CD4-positive, alpha-beta T cell treated with Interleukin-17A for 4 hours (primary cell): ENCODE measurements at regions not wholly inside any gene's neighbourhood (a gene's known extent, or its start where the extent isn't known, plus 50 kb on each side); places are given as distances from the start of the nearest gene placed in this dataset.
"Not testable (repeated sequence)": the region's sequence is repeated elsewhere in the genome, so short reads cannot be mapped to it uniquely, and the experiment has no call there.

Experiments used
- DNase-seq: peaks from one replicate; pipeline ENCODE4 v3.0.0-alpha.2; 2020; ENCODE audit warnings: mixed read lengths

DNA sequence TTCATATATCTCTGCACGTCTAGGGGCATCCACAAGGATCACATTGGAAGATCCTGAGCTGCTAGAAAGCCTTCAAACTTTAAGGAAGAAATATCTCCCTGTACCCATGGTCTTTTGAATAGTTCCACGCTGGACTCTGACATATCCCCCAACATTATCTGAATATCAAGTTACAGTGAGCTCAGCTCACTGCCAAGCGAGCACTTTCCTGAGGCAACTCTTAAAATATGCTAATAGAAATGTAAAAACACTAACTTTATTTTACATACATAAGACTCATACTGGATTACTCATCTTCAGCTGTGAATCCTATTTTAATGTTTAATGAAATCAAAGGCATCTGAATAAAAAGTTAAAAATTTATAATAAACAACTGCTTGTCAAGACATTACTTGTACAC, 420.2 kb upstream of the CCDC54 start:
- DNase-seq = no peak

DNA sequence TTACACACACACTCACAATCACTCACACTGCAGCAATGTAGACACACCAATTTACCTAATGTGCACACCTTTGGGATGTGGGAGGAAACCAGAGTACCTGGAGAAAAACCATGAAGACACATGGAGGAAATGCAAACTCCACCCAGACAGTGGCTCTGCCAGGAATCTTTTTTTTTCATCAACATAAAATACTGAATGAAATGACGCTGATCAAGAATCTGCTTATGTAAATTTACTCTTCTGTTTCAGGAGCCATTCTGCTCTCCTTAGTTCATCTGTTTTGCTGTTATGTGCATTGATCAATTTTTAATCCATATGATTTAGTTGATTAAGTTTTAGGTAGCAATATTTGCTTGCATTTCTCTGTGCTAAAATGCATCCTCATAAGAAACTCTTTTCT, 414.2 kb upstream of the CCDC54 start:
- DNase-seq = no peak

DNA sequence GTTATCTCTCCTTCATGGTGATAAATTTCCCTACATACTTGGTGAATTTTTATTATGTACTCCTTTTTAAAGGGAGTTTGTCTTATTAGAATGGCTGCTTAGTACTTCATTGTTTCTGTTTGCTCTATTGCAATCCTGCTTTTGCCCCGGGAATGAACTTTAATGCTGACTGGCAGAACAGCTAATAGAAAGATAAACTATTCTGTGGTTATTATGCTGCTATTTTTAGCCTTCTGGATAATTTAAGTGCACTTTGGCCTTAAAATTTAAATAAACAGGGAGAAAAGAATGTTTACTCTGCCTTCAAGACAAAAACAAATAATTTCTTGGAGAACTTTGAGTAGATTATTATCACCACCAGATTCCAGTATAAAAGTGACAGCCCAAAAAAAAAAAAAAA, 413.8 kb upstream of the CCDC54 start:
- DNase-seq = no peak

DNA sequence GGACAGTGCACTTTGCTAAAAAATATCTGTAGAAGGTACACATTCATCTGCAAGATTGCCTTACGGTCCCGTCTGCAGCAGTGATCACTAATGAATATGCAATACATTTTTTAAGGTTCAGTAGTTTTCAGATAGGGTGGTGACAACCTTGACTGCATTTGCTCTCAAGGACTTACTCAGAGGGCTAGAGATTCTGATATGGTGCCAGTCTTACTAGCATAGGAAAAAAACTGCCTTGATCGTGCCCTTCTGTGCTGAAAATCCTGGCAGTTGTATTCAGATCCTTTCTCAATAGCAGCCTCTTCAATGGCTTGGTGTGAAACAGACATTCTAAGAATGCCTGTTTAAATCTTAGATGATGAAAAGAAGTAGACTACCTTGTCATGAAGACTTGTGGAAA, 411.9 kb upstream of the CCDC54 start:
- no peak for DNase-seq

DNA sequence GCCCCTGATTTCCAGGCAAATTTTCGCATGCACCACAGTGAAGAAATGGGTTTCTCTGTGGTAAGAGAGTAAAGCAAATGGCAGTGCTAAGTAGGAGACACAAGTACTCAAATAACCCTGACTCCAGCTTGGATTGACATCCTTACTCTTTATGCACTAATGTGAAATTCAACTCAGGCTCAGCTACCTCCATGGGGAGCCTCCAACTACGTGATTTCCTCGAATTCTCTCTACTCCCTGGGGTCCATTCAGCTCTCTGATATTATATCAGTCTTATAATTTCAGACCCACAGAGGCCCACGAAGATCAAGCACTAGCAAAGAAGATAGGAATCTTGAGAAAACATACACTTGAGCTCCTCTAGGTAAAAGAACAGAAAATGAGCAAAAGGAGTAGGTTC, 407.6 kb upstream of the CCDC54 start:
- no peak for DNase-seq

DNA sequence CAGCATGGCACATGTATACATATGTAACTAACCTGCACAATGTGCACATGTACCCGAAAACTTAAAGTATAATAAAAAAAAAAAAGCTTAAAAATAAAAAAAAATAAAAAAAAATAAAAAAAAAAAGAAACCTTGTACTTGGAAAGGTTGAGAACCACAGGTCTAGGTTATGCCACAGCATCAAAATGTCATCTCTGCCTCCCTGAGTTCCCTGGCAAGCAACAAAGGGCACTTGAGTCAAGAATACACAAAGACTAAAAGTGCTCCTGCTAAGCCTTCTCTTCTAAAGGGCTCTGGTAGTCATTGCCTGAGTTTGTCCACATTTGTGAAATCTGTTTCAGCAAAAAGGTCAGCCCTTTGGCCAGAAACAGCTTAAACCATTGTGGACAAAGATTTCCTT, 395.8 kb upstream of the CCDC54 start:
- no peak for DNase-seq

DNA sequence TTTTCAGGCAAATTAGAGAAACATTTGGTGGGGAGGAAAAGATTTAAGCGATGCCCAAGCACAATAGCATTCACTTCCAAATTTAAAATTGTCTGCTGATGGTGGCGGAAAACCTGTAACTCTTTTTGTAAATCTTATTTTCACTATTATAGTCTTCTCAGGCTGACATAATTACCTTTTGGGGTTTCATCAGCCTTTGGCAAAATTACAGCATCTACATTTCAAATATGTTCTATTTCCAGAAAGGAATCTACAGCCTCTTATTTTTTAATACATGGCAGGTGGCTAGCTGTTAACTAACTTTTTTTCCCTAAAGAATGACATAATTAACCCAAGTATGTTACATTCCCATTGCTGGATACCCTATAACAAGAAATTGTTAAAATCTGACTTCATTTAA, 391.5 kb upstream of the CCDC54 start:
- DNase-seq = no peak

DNA sequence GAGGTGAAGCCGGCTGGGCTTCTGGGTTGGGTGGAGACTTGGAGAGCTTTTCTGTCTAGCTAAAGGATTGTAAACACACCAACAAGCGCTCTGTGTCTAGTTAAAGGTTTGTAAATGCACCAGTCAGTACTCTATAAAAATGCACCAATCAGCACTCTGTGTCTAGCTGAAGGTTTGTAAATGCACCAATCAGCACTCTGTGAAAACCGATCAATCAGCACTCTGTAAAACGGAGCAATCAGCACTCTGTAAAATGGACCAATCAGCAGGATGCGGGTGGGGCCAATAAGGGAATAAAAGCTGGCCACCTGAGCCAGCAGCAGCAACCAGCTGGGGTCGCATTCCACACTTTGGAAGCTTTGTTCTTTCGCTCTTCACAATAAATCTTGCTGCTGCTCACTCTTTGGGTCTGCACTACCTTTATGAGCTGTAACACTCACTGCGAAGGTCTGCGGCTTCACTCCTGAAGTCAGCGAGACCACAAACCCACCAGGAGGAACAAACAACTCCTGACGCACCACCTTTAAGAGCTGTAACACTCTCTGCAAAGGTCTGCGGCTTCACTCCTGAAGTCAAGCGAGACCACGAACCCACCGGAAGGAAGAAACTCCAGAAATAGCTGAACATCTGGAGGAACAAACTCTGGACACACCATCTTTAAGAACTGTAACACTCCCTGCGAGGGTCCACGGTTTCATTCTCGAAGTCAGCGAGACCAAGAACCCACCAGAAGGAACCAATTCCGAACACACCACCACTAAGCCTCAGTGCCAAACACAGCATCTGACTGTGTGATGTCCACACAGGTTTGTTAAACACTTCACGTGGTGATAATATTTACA, 378.2 kb upstream of the CCDC54 start:
- not testable (repeated sequence) for DNase-seq

DNA sequence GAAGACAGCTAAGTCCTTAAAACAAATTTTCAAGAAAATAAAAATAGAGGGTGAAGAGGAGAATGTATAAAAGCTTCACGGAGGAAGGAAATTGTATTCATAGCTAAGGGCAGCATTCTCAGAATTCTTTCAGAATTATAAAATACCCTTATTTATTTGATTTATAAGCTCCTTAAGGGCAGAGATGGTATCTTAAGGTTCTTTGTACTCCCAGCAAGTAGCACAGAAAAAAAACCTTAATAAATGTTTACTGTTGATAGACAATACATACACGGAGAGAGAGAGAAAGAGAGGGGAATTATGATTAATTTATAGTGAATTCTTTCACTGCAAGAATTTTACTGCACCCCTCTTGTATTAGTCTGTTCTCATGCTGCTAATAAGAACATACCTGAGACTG, 375.6 kb upstream of the CCDC54 start:
- no peak for DNase-seq

DNA sequence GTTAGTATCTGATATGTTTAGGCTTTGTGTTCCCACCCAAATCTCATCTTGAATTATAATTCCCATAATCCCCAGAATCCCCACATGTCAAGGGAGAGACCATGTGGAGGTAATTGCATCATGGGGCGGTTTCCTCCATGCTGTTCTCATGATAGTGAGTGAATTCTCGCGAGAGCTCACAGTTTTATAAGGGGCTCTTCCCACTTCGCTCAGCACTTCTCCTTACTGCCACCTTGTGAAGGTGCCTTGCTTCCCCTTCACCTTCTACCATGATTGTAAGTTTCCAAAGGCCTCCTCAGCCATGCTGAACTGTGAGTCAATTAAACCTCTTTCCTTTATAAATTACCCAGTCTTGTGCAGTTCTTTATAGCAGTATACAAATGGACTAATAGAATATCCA, 371.9 kb upstream of the CCDC54 start:
- DNase-seq = not testable (repeated sequence)

DNA sequence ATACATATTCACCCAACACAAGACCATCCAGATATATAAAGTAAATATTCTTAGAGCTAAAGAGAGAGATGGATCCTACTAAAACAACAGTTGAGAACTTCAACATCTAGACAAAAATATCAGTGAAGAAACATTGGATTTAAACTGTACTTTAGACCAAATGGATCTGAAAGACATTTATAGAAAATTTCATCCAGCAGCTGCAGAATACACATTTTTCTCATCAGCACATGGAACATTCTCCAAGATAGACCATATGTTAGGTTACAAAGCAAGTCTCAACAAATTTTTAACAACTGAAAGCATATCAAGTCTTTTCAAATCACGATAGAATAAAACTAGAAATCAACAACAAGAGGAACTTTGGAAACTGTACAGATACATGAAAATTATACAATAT, 369.0 kb upstream of the CCDC54 start:
- no peak for DNase-seq

DNA sequence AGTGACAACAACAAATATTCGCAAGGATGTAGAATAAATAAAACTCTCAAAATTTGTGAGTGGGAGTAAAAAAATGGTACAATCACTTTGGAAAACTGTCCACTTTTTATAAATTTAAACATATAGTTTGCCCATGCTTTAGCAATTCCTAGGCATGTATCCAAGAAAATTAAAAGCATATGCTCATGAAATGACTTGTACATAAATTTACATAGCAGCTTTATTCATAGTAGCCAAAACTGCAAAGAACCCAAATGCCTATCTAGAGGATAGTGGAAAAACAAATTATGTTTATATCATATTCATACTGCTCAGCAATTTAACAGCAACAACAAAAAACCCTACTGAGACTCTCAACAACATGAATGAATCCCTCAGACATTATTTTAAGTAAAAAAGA, 363.6 kb upstream of the CCDC54 start:
- DNase-seq = no peak

DNA sequence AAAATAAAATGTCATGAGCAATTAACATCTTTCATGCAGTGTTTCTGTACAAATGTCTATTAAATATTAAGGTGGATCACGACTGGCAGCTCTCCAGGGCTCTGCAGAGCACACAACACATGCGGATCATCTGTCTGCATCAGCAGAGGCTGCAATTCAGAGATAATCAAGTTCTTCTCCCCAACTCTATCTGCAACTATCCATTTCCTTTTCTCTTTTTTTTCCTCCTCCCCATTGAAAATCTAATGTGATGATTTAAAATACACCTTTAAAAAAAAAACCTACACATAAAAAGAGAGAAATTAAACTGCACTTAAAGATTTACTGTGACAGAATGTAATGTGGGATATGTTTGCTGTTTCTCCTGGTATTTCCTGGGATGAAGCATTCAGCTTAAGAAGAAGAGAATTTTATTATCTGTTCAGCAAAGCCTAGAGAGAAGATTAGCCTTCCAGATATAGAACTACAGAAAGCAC, 352.6 kb upstream of the CCDC54 start:
- DNase-seq = no peak

DNA sequence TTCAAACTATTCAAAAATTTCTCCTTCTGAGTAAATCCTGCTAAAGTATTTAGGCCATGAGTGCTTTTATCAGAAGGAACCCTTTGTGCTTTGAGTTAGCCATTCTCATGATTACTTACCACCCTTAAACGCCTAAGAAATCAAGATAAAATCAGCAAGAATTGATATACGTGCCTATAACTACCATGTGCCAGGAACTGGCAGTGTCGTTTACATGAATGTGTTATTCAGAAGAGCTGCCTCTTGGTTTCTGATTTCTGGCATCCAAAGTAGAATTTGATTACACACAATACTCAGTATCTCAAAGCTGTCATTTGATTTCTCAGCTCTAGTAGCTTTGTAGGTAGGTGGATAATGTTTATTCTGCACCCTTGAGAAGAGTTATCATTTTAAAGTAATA, 351.3 kb upstream of the CCDC54 start:
- no peak for DNase-seq

DNA sequence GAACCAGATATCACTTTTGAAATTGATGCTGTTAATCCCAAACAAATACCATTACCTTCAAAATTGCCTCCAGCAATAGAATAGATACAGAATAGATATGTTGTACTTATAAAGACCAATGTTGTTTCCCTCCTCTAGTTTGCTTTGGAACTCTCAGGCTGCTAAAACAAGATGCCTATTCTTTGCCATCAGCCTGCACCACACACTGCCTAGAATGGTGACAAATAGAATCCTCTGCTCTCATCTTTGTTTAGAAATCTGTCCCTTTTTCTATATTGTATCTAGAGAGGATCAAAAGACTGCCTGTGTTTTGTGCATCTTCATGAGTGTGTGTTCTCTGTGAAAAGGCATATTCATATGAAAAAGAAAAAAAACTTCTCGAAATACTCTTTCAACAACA, 349.2 kb upstream of the CCDC54 start:
- DNase-seq = no peak

DNA sequence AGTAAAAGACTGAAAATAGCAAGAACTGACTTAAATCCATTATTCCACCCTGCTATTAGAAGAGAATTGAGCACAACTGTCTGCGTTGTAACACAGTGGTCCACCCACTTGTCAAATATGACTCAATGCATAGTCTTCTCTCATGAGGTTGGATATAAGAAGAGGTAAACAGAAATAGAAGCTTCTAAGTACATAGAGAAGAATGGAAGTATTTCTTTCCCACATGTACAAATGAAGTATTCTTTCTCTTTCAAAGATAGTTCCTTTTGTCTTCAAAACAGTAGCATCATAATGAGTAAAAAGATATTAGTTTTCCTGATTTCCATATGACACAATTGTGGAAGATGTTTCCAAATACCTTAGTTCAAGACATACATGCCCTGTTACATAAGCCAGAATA, 348.6 kb upstream of the CCDC54 start:
- DNase-seq = no peak

DNA sequence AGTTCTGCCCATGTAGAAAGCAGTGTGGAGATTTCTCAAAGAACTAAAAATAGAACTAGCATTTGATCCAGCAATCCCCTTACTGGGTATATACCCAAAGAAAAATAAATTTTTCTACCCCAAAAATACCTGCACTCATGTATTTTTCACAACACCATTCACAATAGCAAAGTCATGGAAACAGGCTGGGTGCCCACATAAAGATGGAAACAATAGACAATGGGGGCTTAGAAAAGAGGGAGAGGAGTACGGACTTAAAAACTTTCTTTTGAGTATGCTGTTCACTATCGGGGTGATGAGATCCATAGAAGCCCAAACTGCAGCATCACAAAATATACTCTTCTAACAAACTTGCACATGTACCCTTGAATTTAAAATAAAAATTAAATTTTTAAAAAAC, 345.1 kb upstream of the CCDC54 start:
- DNase-seq = no peak

DNA sequence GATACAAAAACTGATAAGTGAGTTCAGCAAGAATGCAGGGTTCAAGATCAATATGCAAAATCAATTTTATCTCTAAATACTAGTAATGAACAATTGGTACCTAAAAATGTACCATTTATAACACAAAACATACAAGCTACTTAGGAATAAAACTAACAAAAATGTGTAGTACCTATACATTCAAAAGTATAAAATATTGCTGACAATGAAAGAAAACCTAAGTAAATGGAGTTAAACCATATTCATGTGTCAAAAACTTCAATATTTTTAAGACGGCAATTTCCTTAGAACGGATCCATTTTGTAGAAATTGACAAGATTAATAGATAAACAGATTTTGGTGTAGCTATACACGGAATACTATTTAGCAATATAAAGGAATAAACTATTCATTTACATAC, 343.1 kb upstream of the CCDC54 start:
- DNase-seq = no peak

DNA sequence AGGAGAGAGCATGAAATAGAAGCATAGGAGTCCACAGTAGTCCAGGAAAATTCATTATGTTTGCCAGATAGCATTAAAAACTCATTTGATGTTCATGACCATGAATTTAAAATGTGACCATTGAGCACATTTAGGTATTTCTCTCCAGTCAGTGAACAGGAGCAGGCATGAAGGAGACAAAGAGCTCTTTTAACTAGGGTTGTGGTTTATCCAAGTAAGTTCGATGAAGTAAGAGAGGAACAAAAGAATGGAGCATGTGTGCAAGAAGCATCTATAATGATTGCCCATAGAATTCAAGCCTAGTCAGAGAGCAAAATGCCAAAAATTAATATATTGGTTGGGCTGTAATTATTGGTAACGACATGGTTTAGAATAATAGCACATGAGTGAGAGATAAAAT, 342.1 kb upstream of the CCDC54 start:
- no peak for DNase-seq

DNA sequence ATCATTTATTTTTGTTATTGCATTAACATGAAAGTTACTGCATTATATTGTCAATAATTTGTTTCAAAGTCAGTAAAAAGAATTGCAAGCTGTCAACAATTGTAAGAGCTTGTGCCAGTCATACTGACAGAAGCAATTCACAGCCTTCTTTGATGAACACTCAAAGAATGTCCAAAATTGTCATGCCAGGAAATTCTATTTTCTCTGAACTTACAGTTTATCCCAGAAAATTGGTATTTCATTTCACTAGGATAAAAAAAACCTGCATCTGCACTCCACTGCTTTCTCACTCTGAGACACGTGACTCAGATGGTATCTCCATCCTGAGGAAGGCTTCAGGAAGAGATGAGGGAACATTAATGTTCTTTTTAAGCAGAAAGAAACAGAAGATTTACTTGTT, 332.6 kb upstream of the CCDC54 start:
- DNase-seq = no peak

DNA sequence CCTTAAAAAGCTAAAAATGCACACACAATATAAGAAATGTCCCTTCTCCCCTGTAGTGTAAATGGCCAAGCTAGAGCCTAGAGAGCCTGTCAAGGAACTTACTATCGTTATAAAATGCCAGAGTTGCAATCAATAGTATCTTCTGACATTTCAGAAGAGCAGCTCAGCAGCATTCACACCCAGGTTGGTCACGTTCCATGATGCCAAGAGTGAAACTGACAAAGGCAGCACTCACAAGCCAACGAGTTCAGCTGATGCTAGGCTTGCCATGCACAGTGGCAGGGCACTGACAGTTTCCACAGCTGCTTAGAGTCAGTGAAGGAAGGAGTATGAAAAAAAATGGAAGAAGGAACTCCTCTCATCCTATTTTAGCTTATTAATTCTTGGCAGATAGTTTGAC, 331.4 kb upstream of the CCDC54 start:
- DNase-seq = no peak

DNA sequence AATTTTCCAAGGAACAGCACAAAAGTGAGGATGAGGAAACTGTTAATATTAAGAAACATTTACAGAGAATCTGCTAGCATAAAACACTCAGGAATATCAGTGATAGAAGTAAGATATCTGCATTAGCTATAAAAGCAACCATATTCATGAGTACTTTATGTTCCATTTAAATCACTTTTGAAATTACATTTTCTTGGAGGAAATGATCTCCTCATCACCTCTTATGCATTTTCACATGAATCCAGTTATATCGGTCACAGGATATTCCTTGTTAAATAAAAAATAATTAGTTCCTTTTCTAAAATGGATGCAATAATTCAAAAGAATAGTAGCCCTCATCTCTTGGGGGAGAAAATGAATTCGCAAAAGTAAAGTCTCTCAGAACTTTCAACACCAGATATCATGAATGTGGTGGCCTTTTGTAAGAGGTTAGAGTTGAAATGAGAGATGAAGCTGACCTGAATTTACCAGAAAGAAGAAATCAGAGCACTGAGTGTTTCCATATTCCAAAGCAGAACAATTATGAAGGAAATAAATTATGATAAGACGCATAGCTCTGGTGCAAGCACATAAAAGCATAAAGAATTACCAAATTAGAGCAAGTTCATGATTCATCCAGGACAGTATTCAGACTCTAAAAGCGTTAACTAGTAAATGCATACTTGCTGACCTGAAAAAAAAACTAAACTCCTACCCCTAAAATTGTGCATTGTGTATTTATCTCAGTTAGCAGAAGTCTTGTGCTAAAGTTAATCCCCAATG, 321.9 kb upstream of the CCDC54 start:
- DNase-seq = no peak

DNA sequence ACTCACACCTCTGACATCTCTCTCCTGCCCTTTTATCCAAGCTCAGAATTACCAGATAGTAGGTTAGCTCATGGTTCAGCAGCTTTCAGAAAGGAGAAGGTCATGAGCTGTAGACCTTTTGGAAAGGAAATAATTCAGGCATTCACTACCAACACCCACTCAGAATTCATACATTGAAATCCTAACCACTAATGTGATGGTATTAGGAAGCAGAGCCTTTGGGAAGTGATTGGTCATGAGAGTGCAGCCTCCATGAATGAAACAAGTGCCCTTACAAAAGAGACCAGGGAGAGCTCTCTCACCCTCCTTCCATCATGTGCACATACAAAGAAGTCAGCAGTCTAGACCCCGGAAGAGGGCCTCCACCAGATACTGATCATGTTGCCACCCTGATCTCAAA, 315.8 kb upstream of the CCDC54 start:
- DNase-seq = no peak

DNA sequence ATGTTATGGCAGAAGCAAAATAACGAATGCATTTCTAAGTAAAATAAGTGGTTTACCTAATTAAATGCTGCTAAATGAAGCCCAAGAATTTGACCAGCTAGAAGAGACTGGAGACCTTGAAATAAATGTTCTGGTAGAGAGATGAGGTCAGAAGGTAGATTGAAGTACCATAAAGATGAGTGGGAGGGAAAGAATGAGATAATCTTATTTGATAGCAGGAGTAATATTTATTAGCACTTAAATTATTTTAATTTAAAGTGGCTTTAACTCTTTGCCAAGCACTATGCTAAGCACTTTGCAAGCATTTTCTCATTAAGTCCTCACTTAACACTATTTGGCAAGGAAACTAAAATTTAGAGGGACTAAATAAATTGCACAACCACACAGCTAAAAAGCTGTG, 314.9 kb upstream of the CCDC54 start:
- DNase-seq = no peak

DNA sequence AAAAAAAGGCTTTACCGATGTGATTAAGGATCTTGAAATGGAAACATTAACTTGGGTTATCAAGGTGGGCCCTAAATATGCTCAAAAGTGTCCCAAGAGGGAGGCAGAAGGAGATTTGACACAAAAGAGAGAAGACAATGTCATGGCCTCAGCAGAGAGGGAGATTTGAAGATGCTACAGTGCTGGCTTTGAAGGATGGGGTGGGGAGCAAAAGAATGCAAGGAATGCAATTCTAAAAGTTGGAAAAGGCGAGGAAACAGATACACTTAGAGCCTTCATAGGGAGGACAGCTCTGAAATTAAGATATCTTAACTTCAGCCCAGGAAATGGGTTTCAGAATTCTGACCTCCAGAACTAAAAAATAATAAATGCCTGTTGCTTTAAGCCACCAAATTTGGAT, 314.5 kb upstream of the CCDC54 start:
- no peak for DNase-seq
